NT2/D1 (cell line): ENCODE measurements at regions not wholly inside any gene's neighbourhood (a gene's known extent, or its start where the extent isn't known, plus 50 kb on each side); places are given as distances from the start of the nearest gene placed in this dataset.

Experiments
- SUZ12 ChIP-seq: IDR thresholded peaks from 2 replicates; pipeline ENCODE4 v1.6.1; 2011; ENCODE audit not compliant: insufficient read length, insufficient read depth; ENCODE audit errors: extremely low read depth
- YY1 ChIP-seq: IDR thresholded peaks from 2 replicates; pipeline ENCODE4 v1.6.1; 2011; ENCODE audit not compliant: insufficient read length, insufficient read depth
- ZNF274 ChIP-seq: IDR thresholded peaks from 2 replicates; pipeline ENCODE4 v1.6.1; 2011; ENCODE audit warnings: mild to moderate bottlenecking, low read depth, low read length

GRCh38 chr3:31079689-31080088 lies 185.2 kb upstream of the GADL1 start:
- no peak for TF ChIP-seq YY1
- no peak for TF ChIP-seq ZNF274
- TF ChIP-seq SUZ12: no peak
